ENCODE measurements at regions not wholly inside any gene's neighbourhood (a gene's known extent, or its start where the extent isn't known, plus 50 kb on each side); places are given as distances from the start of the nearest gene placed in this dataset.

GRCh38 chr6:163748886-163749285, 334.4 kb downstream of the QKI start:
- Histone ChIP-seq H2BK20ac (ENCODE audit: low read depth, low read length) (no peak overlapping the region), H3K36me3 (ENCODE audit: control insufficient read depth, insufficient read depth, low read length) (no peaks in the 10 kb centered on the region), H4K5ac (ENCODE audit: low read depth, low read length) (no peak overlapping the region), H3K4me2 (ENCODE audit: low read depth, low read length) (no peak overlapping the region), H3K4me1 (ENCODE audit: control insufficient read depth, insufficient read depth, low read length) (peaks cover 4% of the 10 kb centered on the region), H3K27me3 (ENCODE audit: control insufficient read depth, insufficient read depth, low read length) (no peaks in the 10 kb centered on the region), H3K56ac (ENCODE audit: extremely low read depth, insufficient read depth, low read length) (no peak overlapping the region), H2BK120ac (ENCODE audit: low read depth, low read length) (no peak overlapping the region), H2AK5ac (ENCODE audit: low read depth, low read length) (no peak overlapping the region; the same call in 1 of the 2 replicates), H2AFZ (replicated peaks; ENCODE audit: low read length, poor library complexity) (no peak overlapping the region), H3K4me3 (ENCODE audit: insufficient read depth, low read depth, low read length) (no peak overlapping the region), H3K9me1 (ENCODE audit: insufficient read depth, low read length) (peaks cover 3% of the 10 kb centered on the region; the same call in 1 of the 2 replicates), H3K9me3 (ENCODE audit: control insufficient read depth, insufficient read depth, low read length) (peaks cover 4% of the 10 kb centered on the region; the same call in 1 of the 2 replicates), H3K23ac (ENCODE audit: low read depth, low read length) (no peak overlapping the region), H3K9ac (ENCODE audit: low read depth, low read length) (no peak overlapping the region), H2BK15ac (ENCODE audit: low read depth, low read length) (no peak overlapping the region), H3K4ac (ENCODE audit: low read depth, low read length) (no peak overlapping the region), H3K18ac (ENCODE audit: low read depth, low read length) (no peak overlapping the region), H3K79me1 (ENCODE audit: low read depth in 1 of 2, low read length in 2 of 2) (no peaks in the 10 kb centered on the region), H3K14ac (replicated peaks; ENCODE audit: low read depth, low read length) (no peak overlapping the region), H4K20me1 (ENCODE audit: insufficient read depth, low read length) (no peaks in the 10 kb centered on the region), H2AK9ac (replicated peaks; ENCODE audit: low read depth, low read length, poor library complexity) (no peak overlapping the region), H3K27ac (ENCODE audit: insufficient read depth, low read length) (no peak overlapping the region), H2BK5ac (ENCODE audit: low read depth, low read length, poor library complexity, severe bottlenecking) (no peak overlapping the region), H4K91ac (ENCODE audit: insufficient read depth, low read depth, low read length) (no peak overlapping the region), H4K8ac (ENCODE audit: low read depth in 2 of 2, low read length in 2 of 2) (no peak overlapping the region)
- POLR2A ChIA-PET (ENCODE audit: unreplicated experiment): no interaction called here
- intact Hi-C loops (cut with micrococcal nuclease): loop anchor here (5.0 kb wide), 2 partner anchors 208 to 332 kb away; no protein-coding TSS in a partner anchor
- TF ChIP-seq ELK1 (IDR thresholded peaks at IDR 0.05; ENCODE audit: borderline replicate concordance, low read depth, low read length): no peak
- no peak for TF ChIP-seq NFE2L2 (IDR thresholded peaks at IDR 0.05; ENCODE audit: low read depth, low read length)
- no peak for TF ChIP-seq FOS (IDR thresholded peaks at IDR 0.05; ENCODE audit: low read depth, low read length)
- TF ChIP-seq, protein P1, sequence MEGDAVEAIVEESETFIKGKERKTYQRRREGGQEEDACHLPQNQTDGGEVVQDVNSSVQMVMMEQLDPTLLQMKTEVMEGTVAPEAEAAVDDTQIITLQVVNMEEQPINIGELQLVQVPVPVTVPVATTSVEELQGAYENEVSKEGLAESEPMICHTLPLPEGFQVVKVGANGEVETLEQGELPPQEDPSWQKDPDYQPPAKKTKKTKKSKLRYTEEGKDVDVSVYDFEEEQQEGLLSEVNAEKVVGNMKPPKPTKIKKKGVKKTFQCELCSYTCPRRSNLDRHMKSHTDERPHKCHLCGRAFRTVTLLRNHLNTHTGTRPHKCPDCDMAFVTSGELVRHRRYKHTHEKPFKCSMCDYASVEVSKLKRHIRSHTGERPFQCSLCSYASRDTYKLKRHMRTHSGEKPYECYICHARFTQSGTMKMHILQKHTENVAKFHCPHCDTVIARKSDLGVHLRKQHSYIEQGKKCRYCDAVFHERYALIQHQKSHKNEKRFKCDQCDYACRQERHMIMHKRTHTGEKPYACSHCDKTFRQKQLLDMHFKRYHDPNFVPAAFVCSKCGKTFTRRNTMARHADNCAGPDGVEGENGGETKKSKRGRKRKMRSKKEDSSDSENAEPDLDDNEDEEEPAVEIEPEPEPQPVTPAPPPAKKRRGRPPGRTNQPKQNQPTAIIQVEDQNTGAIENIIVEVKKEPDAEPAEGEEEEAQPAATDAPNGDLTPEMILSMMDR (conservative IDR thresholded peaks at IDR 0.05; ENCODE audit: low read depth, low read length): no peak
- no peak for TF ChIP-seq MXI1 (IDR thresholded peaks at IDR 0.05; ENCODE audit: borderline replicate concordance, low read depth, low read length)
- no peak for TF ChIP-seq BHLHE40 (IDR thresholded peaks at IDR 0.05; ENCODE audit: low read depth, low read length)
- no peak for TF ChIP-seq SMC3 (IDR thresholded peaks at IDR 0.05; ENCODE audit: low read depth, low read length)
- DNase-seq: no peak
- dilution Hi-C loops (cut with HindIII; ENCODE audit: low sequenced_read_pairs, unreplicated experiment): no loop called here
- no peak for ATAC-seq (ENCODE audit: low read depth)
- 57% methylated on average over 1 of the region's 15 CpGs; no CpG with 5 or more reads in 1 of the 2 experiments for WGBS, 2 experiments (ENCODE audit: extremely low coverage in 2 of 2, insufficient read length in 1 of 2)
- no TSS peak for BruUV-seq (replicated peaks)
- CTCF ChIA-PET: no interaction called here
- in situ Hi-C loops (cut with MboI; ENCODE audit: low sequenced_read_pairs): no loop called here

Measured in IMR-90 (cell line).